ENCODE measurements at regions not wholly inside any gene's neighbourhood (a gene's known extent, or its start where the extent isn't known, plus 50 kb on each side); places are given as distances from the start of the nearest gene placed in this dataset.

- DNase-seq, result no peak
- Histone ChIP-seq H3K4me3 (no peak overlapping the region), H3K9ac (ENCODE audit: low read depth in 2 of 2, low read length in 2 of 2) (no peak overlapping the region), H3K9me3 (no peaks in the 10 kb centered on the region), H3K36me3 (no peaks in the 10 kb centered on the region), H3K27ac (no peak overlapping the region), H3K4me1 (no peaks in the 10 kb centered on the region), H3K27me3 (no peaks in the 10 kb centered on the region)
- no peak for TF ChIP-seq CTCF (IDR thresholded peaks at IDR 0.05)
- intact Hi-C loops (cut with DNase I), result no loop called here
These were observed 384.2 kb downstream of the TYW1 start for GRCh38 chr7:67380858-67381257.

- no peak for DNase-seq
- intact Hi-C loops (cut with DNase I), result no loop called here
- Histone ChIP-seq H3K4me1 (no peaks in the 10 kb centered on the region), H3K27me3 (no peaks in the 10 kb centered on the region), H3K9me3 (no peaks in the 10 kb centered on the region), H3K36me3 (no peaks in the 10 kb centered on the region), H3K4me3 (no peak overlapping the region), H3K27ac (no peak overlapping the region), H3K9ac (ENCODE audit: low read depth in 2 of 2, low read length in 2 of 2) (no peak overlapping the region)
- no peak for TF ChIP-seq CTCF (IDR thresholded peaks at IDR 0.05)
These were observed 391.2 kb downstream of the TYW1 start for GRCh38 chr7:67387851-67388250.

- H3K9ac ChIP-seq (ENCODE audit: low read depth in 2 of 2, low read length in 2 of 2), result no peak overlapping the region
- no peak for TF ChIP-seq CTCF (IDR thresholded peaks at IDR 0.05)
- H3K4me1 ChIP-seq, result no peaks in the 10 kb centered on the region
- intact Hi-C loops (cut with DNase I), result no loop called here
- H3K4me3 ChIP-seq, result no peak overlapping the region
- DNase-seq, result no peak
- no peaks in the 10 kb centered on the region for H3K36me3 ChIP-seq
- no peaks in the 10 kb centered on the region for H3K27me3 ChIP-seq
- no peak overlapping the region for H3K27ac ChIP-seq
- no peaks in the 10 kb centered on the region for H3K9me3 ChIP-seq
These were observed 394.5 kb downstream of the TYW1 start for GRCh38 chr7:67391168-67391567.

- H3K4me3 ChIP-seq, result no peak overlapping the region
- TF ChIP-seq CTCF (IDR thresholded peaks at IDR 0.05), result no peak
- H3K9ac ChIP-seq (ENCODE audit: low read depth in 2 of 2, low read length in 2 of 2), result no peak overlapping the region
- H3K4me1 ChIP-seq, result no peaks in the 10 kb centered on the region
- intact Hi-C loops (cut with DNase I), result no loop called here
- H3K27ac ChIP-seq, result no peak overlapping the region
- no peaks in the 10 kb centered on the region for H3K27me3 ChIP-seq
- DNase-seq, result no peak
- no peaks in the 10 kb centered on the region for H3K36me3 ChIP-seq
- H3K9me3 ChIP-seq, result no peaks in the 10 kb centered on the region
These were observed 396.2 kb downstream of the TYW1 start for GRCh38 chr7:67392596-67393438.

GRCh38 chr7:67393903-67394302 lies 397.3 kb downstream of the TYW1 start:
- Histone ChIP-seq H3K36me3 (no peaks in the 10 kb centered on the region), H3K9ac (ENCODE audit: low read depth in 2 of 2, low read length in 2 of 2) (no peak overlapping the region), H3K4me1 (no peaks in the 10 kb centered on the region), H3K9me3 (no peaks in the 10 kb centered on the region), H3K4me3 (no peak overlapping the region), H3K27ac (no peak overlapping the region), H3K27me3 (no peaks in the 10 kb centered on the region)
- TF ChIP-seq CTCF (IDR thresholded peaks at IDR 0.05), result no peak
- intact Hi-C loops (cut with DNase I), result no loop called here
- no peak for DNase-seq

All from colonic mucosa (tissue), 4 donors.